ENCODE measurements at regions not wholly inside any gene's neighbourhood (a gene's known extent, or its start where the extent isn't known, plus 50 kb on each side); places are given as distances from the start of the nearest gene placed in this dataset.

GRCh38 chr6:95321126-95321525, 256.2 kb upstream of the MANEA start:
- H3K27me3 Mint-ChIP-seq: no peaks in the 10 kb centered on the region
- no peaks in the 10 kb centered on the region for H3K4me1 Mint-ChIP-seq
- H3K4me3 Mint-ChIP-seq: no peak overlapping the region
- no peaks in the 10 kb centered on the region for H3K36me3 Mint-ChIP-seq
- no peak for DNase-seq
- no peak overlapping the region for H3K27ac Mint-ChIP-seq
- H3K9me3 Mint-ChIP-seq: peaks cover 2% of the 10 kb centered on the region

DNA sequence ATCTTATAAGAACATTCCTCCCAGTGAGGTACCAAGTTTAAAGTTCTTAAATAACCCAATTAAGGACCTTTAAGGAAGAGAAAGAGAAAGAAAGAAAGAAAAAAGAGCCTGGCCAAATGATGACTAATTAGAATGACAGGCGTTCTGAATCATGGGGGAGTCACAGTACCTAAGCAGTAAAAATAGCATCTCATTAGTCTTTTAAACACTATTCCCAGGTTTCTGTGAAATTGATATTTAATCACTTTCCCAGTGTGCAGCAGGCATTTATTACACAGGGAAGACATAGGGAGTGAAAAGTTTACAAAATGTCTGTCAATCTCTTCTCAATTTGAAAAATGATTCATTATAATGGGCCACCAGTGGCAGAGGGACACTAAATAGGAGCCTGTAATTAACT, 251.4 kb upstream of the MANEA start:
- Mint-ChIP-seq H3K4me3 (no peak overlapping the region), H3K4me1 (no peaks in the 10 kb centered on the region), H3K27me3 (no peaks in the 10 kb centered on the region), H3K36me3 (no peaks in the 10 kb centered on the region), H3K27ac (no peak overlapping the region), H3K9me3 (peaks cover 2% of the 10 kb centered on the region)
- no peak for DNase-seq

DNA sequence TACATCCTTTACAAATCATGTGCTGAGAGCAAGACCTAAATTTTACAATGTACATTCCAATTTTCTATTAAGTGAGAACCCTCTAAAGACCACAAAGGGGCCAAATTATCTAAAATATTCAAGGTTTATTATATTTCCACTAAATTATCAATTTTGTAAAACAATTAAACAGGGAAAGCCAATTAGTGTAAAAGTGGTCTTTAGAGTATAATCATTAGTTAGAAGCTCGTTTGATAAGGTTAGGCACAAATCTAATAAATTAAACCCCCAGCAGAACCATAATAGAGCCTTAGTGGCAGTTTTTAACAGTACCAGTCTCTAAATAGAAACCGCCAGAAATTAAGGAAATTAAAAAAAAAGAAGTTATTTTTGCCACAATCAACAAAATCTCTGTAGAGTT, 249.1 kb upstream of the MANEA start:
- Mint-ChIP-seq H3K27me3 (no peaks in the 10 kb centered on the region), H3K4me3 (no peak overlapping the region), H3K4me1 (no peaks in the 10 kb centered on the region), H3K36me3 (no peaks in the 10 kb centered on the region), H3K27ac (no peak overlapping the region), H3K9me3 (peaks cover under 1% of the 10 kb centered on the region)
- DNase-seq: no peak

- Mint-ChIP-seq H3K36me3 (no peaks in the 10 kb centered on the region), H3K4me1 (no peaks in the 10 kb centered on the region), H3K9me3 (no peaks in the 10 kb centered on the region), H3K27ac (no peak overlapping the region), H3K4me3 (no peak overlapping the region), H3K27me3 (peaks cover 4% of the 10 kb centered on the region)
- DNase-seq: no peak
Observed at GRCh38 chr6:95352064-95352795, 225.1 kb upstream of the MANEA start.

DNA sequence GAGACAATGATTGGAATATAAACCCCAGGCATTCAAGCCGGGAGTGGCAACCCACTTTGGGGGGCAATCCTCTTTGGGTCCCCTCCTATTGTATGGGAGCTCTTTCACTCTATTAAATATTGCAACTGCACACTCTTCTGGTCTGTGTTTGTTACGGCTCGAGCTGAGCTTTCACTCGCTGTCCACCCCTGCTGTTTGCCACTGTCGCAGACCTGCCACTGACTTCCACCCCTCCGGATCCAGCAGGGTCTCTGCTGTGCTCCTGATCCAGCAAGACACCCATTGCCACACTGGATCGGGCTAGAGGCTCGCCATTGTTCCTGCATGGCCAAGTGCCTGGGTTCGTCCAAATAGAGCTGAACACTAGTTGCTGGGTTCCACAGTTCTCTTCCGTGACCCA, 222.8 kb upstream of the MANEA start:
- no peak for DNase-seq
- Mint-ChIP-seq H3K27me3 (no peaks in the 10 kb centered on the region), H3K4me3 (no peak overlapping the region), H3K9me3 (no peaks in the 10 kb centered on the region), H3K36me3 (no peaks in the 10 kb centered on the region), H3K4me1 (no peaks in the 10 kb centered on the region), H3K27ac (no peak overlapping the region)

GRCh38 chr6:95357380-95358020, 219.8 kb upstream of the MANEA start:
- no peak overlapping the region for H3K4me3 Mint-ChIP-seq
- no peaks in the 10 kb centered on the region for H3K27me3 Mint-ChIP-seq
- no peaks in the 10 kb centered on the region for H3K4me1 Mint-ChIP-seq
- H3K27ac Mint-ChIP-seq: no peak overlapping the region
- H3K36me3 Mint-ChIP-seq: no peaks in the 10 kb centered on the region
- H3K9me3 Mint-ChIP-seq: no peaks in the 10 kb centered on the region
- DNase-seq: no peak

- Mint-ChIP-seq H3K4me1 (no peaks in the 10 kb centered on the region), H3K9me3 (no peaks in the 10 kb centered on the region)
Observed at GRCh38 chr6:95364016-95364604, 213.2 kb upstream of the MANEA start.

DNA sequence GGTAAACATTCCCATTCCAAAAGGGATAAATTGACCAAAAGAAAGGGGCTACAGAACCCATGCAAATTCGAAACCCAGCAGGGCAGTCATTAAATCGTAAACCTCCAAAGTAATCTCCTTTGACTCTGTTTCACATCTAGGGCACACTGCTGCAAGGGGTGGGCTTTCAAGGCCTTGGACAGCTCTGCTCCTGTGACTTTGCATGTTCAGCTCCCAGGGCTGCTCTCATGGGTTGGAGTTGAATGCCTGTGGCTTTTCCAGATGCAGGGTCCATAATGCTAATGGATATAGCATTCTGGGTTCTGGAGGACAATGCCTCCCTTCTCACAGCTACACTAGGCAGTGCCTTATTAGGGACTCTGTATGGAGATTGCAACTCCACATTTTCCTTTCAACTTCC, 211.9 kb upstream of the MANEA start:
- Mint-ChIP-seq H3K4me1 (no peaks in the 10 kb centered on the region), H3K27ac (no peak overlapping the region), H3K9me3 (no peaks in the 10 kb centered on the region), H3K36me3 (no peaks in the 10 kb centered on the region), H3K27me3 (no peaks in the 10 kb centered on the region), H3K4me3 (no peak overlapping the region)
- no peak for DNase-seq

More at GRCh38 chr6:95364016-95364604, 213.2 kb upstream of the MANEA start:
- no peak overlapping the region for H3K27ac Mint-ChIP-seq
- H3K27me3 Mint-ChIP-seq: no peaks in the 10 kb centered on the region
- H3K4me3 Mint-ChIP-seq: no peak overlapping the region
- DNase-seq: no peak
- no peaks in the 10 kb centered on the region for H3K36me3 Mint-ChIP-seq

GRCh38 chr6:95366414-95366813, 210.9 kb upstream of the MANEA start:
- Mint-ChIP-seq H3K27ac (no peak overlapping the region), H3K4me1 (no peaks in the 10 kb centered on the region), H3K36me3 (no peaks in the 10 kb centered on the region), H3K4me3 (no peak overlapping the region), H3K27me3 (no peaks in the 10 kb centered on the region), H3K9me3 (no peaks in the 10 kb centered on the region)
- no peak for DNase-seq

DNA sequence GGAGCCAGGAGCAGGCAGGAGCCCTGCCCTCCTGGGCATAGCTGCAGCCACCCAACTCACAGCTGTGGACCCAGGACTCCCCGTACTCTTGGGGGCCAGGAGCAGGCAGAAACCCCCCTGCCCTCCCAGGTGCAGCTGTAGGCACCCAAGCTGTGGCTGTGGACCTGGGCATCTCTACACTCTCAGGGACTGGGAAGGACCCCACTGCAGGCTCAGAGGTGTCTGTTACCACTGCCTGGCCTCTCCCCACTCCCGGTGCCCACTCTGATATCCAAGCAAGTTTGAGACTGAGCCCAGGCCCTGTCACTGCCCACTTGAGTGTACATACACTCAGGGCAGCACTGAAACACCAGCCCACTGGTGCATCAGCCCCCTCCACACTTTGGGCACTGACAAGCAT, 193.5 kb upstream of the MANEA start:
- Mint-ChIP-seq H3K4me3 (no peak overlapping the region), H3K27ac (no peak overlapping the region), H3K36me3 (no peaks in the 10 kb centered on the region), H3K27me3 (no peaks in the 10 kb centered on the region), H3K9me3 (peaks cover 5% of the 10 kb centered on the region), H3K4me1 (no peaks in the 10 kb centered on the region)
- DNase-seq: no peak

- Mint-ChIP-seq H3K27ac (no peak overlapping the region), H3K36me3 (no peaks in the 10 kb centered on the region), H3K9me3 (peaks cover 5% of the 10 kb centered on the region), H3K27me3 (no peaks in the 10 kb centered on the region), H3K4me3 (no peak overlapping the region), H3K4me1 (no peaks in the 10 kb centered on the region)
- DNase-seq: no peak
Observed at GRCh38 chr6:95384988-95385387, 192.3 kb upstream of the MANEA start.

GRCh38 chr6:95387845-95388244, 189.5 kb upstream of the MANEA start:
- H3K36me3 Mint-ChIP-seq: no peaks in the 10 kb centered on the region
- no peak overlapping the region for H3K27ac Mint-ChIP-seq
- no peaks in the 10 kb centered on the region for H3K4me1 Mint-ChIP-seq
- DNase-seq: no peak
- no peaks in the 10 kb centered on the region for H3K27me3 Mint-ChIP-seq
- H3K9me3 Mint-ChIP-seq: no peaks in the 10 kb centered on the region
- no peak overlapping the region for H3K4me3 Mint-ChIP-seq

- Mint-ChIP-seq H3K36me3 (no peaks in the 10 kb centered on the region), H3K27ac (no peak overlapping the region), H3K27me3 (peaks cover 4% of the 10 kb centered on the region), H3K9me3 (no peaks in the 10 kb centered on the region), H3K4me1 (no peaks in the 10 kb centered on the region), H3K4me3 (no peak overlapping the region)
- DNase-seq: no peak
Observed at GRCh38 chr6:95404777-95405176, 172.6 kb upstream of the MANEA start.

DNA sequence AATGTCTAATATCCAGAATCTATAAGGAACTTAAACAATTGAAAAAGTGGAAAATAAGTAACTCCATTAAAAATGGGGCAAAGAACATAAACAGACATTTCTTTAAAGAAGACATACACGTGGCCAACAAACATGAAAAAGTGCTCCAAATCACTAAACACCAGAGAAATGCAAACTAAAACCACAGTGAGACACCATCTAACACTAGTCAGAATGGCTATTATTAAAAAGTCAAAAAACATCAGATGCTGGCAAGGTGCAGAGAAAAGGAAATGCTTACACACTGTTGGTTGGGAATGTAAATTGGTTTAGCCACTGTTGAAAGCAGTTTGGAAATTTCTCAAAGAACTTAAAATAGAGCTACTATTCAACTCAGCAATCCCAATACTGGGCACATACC, 169.2 kb upstream of the MANEA start:
- Mint-ChIP-seq H3K27ac (no peak overlapping the region), H3K36me3 (no peaks in the 10 kb centered on the region), H3K4me3 (no peak overlapping the region), H3K27me3 (peaks cover 4% of the 10 kb centered on the region), H3K9me3 (no peaks in the 10 kb centered on the region), H3K4me1 (no peaks in the 10 kb centered on the region)
- no peak for DNase-seq

- H3K4me1 Mint-ChIP-seq: no peaks in the 10 kb centered on the region
- H3K4me3 Mint-ChIP-seq: no peak overlapping the region
Observed at GRCh38 chr6:95410168-95410567, 167.2 kb upstream of the MANEA start.

DNA sequence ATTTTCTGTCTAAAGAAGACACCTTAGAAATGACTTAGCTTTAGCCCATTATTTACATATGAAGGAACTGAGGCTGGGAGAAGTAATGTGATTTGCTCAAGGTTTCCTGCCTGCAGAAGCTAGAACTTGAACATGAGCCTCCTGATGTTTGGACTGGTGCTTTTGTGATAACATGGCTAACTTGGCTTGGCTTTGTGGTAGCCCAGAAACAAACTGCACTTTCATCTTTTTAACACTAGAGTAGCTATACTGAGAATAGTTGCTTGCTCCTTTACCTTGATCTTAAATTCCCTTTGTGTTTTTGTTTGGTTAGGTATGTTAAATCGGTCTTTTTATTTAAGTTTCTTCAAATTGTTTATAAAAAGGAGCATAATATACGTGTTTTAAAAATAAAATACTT, 163.5 kb upstream of the MANEA start:
- H3K36me3 Mint-ChIP-seq: no peaks in the 10 kb centered on the region
- no peak overlapping the region for H3K27ac Mint-ChIP-seq
- no peaks in the 10 kb centered on the region for H3K4me1 Mint-ChIP-seq
- peaks cover 4% of the 10 kb centered on the region for H3K27me3 Mint-ChIP-seq
- no peaks in the 10 kb centered on the region for H3K9me3 Mint-ChIP-seq
- no peak for DNase-seq
- H3K4me3 Mint-ChIP-seq: no peak overlapping the region

More at GRCh38 chr6:95410168-95410567, 167.2 kb upstream of the MANEA start:
- DNase-seq: no peak
- Mint-ChIP-seq H3K9me3 (no peaks in the 10 kb centered on the region), H3K27ac (no peak overlapping the region), H3K27me3 (peaks cover 4% of the 10 kb centered on the region), H3K36me3 (no peaks in the 10 kb centered on the region)

Measured in activated naive CD8-positive, alpha-beta T cell treated with anti-CD3 and anti-CD28 coated beads for 36 hours (primary cell).